ENCODE measurements at regions not wholly inside any gene's neighbourhood (a gene's known extent, or its start where the extent isn't known, plus 50 kb on each side); places are given as distances from the start of the nearest gene placed in this dataset.

- FAIRE-seq (no peak), DNase-seq (ENCODE audit: low read depth, low spot score) (no peak)
- H3K36me3 ChIP-seq (ENCODE audit: control insufficient read depth in 2 of 2, extremely low read depth in 1 of 2, insufficient read depth in 2 of 2, low read length in 2 of 2), result no peaks in the 10 kb centered on the region
- H2AFZ ChIP-seq (ENCODE audit: control insufficient read depth, low read length), result no peak overlapping the region
- TF ChIP-seq EZH2 (IDR thresholded peaks at IDR 0.05; ENCODE audit: low read length) (no peak), CTCF (optimal IDR thresholded peaks at IDR 0.05 in 1 of 3, IDR thresholded peaks at IDR 0.05 in 1 of 3, conservative IDR thresholded peaks at IDR 0.05 in 1 of 3; ENCODE audit: extremely low read depth in 1 of 3, insufficient read depth in 2 of 3, low read length in 3 of 3) (no peak)
- H3K27me3 ChIP-seq (ENCODE audit: control insufficient read depth, extremely low read depth, insufficient read depth, low read length), result no peaks in the 10 kb centered on the region
- dilution Hi-C loops (cut with MboI; ENCODE audit: extremely low pct_ligation_motif_present, low sequenced_read_pairs), result no loop called here
- peaks cover 11% of the 10 kb centered on the region for H3K4me1 ChIP-seq (ENCODE audit: control insufficient read depth, extremely low read depth, insufficient read depth, low read length)
- H3K27ac ChIP-seq (ENCODE audit: control insufficient read depth, insufficient read depth, low read length), result no peak overlapping the region
- H3K4me3 ChIP-seq (ENCODE audit: control insufficient read depth in 2 of 3, extremely low read depth in 1 of 3, insufficient read depth in 2 of 3, low read depth in 1 of 3, low read length in 3 of 3), result no peak overlapping the region
- no peaks in the 10 kb centered on the region for H4K20me1 ChIP-seq (ENCODE audit: control insufficient read depth, extremely low read depth, insufficient read depth, low read length)
- no peaks in the 10 kb centered on the region for H3K79me2 ChIP-seq (ENCODE audit: control insufficient read depth, insufficient read depth, low read length)
- H3K9ac ChIP-seq (ENCODE audit: control insufficient read depth, extremely low read depth, insufficient read depth, low read length), result no peak overlapping the region
- H3K4me2 ChIP-seq (ENCODE audit: control insufficient read depth, extremely low read depth, insufficient read depth, low read depth, low read length), result no peak overlapping the region
- no peaks in the 10 kb centered on the region for H3K9me1 ChIP-seq (ENCODE audit: control insufficient read depth, extremely low read depth, insufficient read depth, low read length)
- H3K9me3 ChIP-seq (ENCODE audit: control insufficient read depth, low read depth, low read length), result peaks cover 4% of the 10 kb centered on the region
Measured at GRCh38 chr7:131183072-131183471, 144.6 kb upstream of the MKLN1 start.

GRCh38 chr7:131183611-131184119, 144.0 kb upstream of the MKLN1 start:
- FAIRE-seq, result peak; percentile 23

More at GRCh38 chr7:131183611-131184119, 144.0 kb upstream of the MKLN1 start:
- no peak overlapping the region for H3K27ac ChIP-seq (ENCODE audit: control insufficient read depth, insufficient read depth, low read length)
- no peak overlapping the region for H3K4me3 ChIP-seq (ENCODE audit: control insufficient read depth in 2 of 3, extremely low read depth in 1 of 3, insufficient read depth in 2 of 3, low read depth in 1 of 3, low read length in 3 of 3)
- H3K9me3 ChIP-seq (ENCODE audit: control insufficient read depth, low read depth, low read length), result peaks cover 4% of the 10 kb centered on the region
- H3K9me1 ChIP-seq (ENCODE audit: control insufficient read depth, extremely low read depth, insufficient read depth, low read length), result no peaks in the 10 kb centered on the region
- no peak overlapping the region for H3K4me2 ChIP-seq (ENCODE audit: control insufficient read depth, extremely low read depth, insufficient read depth, low read depth, low read length)
- H4K20me1 ChIP-seq (ENCODE audit: control insufficient read depth, extremely low read depth, insufficient read depth, low read length), result no peaks in the 10 kb centered on the region
- TF ChIP-seq CTCF (optimal IDR thresholded peaks at IDR 0.05 in 1 of 3, IDR thresholded peaks at IDR 0.05 in 1 of 3, conservative IDR thresholded peaks at IDR 0.05 in 1 of 3; ENCODE audit: extremely low read depth in 1 of 3, insufficient read depth in 2 of 3, low read length in 3 of 3) (no peak), EZH2 (IDR thresholded peaks at IDR 0.05; ENCODE audit: low read length) (no peak)
- no peak for DNase-seq (ENCODE audit: low read depth, low spot score)
- H2AFZ ChIP-seq (ENCODE audit: control insufficient read depth, low read length), result no peak overlapping the region
- no peaks in the 10 kb centered on the region for H3K79me2 ChIP-seq (ENCODE audit: control insufficient read depth, insufficient read depth, low read length)
- no peaks in the 10 kb centered on the region for H3K27me3 ChIP-seq (ENCODE audit: control insufficient read depth, extremely low read depth, insufficient read depth, low read length)
- H3K4me1 ChIP-seq (ENCODE audit: control insufficient read depth, extremely low read depth, insufficient read depth, low read length), result peaks cover 17% of the 10 kb centered on the region
- H3K36me3 ChIP-seq (ENCODE audit: control insufficient read depth in 2 of 2, extremely low read depth in 1 of 2, insufficient read depth in 2 of 2, low read length in 2 of 2), result no peaks in the 10 kb centered on the region
- dilution Hi-C loops (cut with MboI; ENCODE audit: extremely low pct_ligation_motif_present, low sequenced_read_pairs), result no loop called here
- no peak overlapping the region for H3K9ac ChIP-seq (ENCODE audit: control insufficient read depth, extremely low read depth, insufficient read depth, low read length)

All from keratinocyte (primary cell).